ENCODE measurements at regions not wholly inside any gene's neighbourhood (a gene's known extent, or its start where the extent isn't known, plus 50 kb on each side); places are given as distances from the start of the nearest gene placed in this dataset.
A peak's percentile ranks its signal among the peaks of the same experiment; 100 is the strongest.
"Not testable (repeated sequence)": the region's sequence is repeated elsewhere in the genome, so short reads cannot be mapped to it uniquely, and the experiment has no call there.

DNA sequence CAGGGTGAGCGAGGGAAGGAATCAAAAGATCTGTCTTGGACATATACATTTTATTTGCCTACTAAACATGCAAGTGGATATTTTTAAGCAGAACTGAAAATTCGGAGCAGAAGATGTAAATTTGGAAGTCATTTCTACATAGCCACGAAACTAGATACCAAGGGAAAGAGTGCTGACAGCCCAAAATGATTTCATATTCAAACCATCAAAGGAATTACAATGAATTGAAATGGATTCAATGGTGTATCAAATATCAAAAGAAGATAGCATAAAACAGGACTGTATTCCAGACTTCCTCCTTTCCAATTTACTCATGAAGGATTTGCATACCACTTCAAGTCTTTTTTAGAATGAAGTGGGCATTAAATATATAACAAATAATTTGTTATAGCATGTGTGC, 313.5 kb upstream of the KITLG start:
- H3K9me2 ChIP-seq = no peaks in the 10 kb centered on the region
- H3K27ac ChIP-seq (ENCODE audit: low read depth in 2 of 2, low read length in 1 of 2) = no peak overlapping the region
- H3K9me3 ChIP-seq = no peaks in the 10 kb centered on the region
- H3K4me2 ChIP-seq = no peak overlapping the region
- ChIA-PET POLR2A (no interaction called here), CTCF (interaction anchor here (0.8 kb wide), 1 partner anchor 9 kb away, joined by 3 read pairs; no protein-coding TSS in a partner anchor)
- peaks cover 0 to 14% of the 10 kb centered on the region in 2 experiments; a peak in 2 of 4 replicates for H3K4me1 ChIP-seq (ENCODE audit: control insufficient read depth in 1 of 2, insufficient read depth in 2 of 2, low read depth in 1 of 2, low read length in 1 of 2)
- no peak overlapping the region for H3K4me3 ChIP-seq (ENCODE audit: low read depth in 2 of 2, low read length in 1 of 2)
- no peak for DNase-seq
- H3K79me2 ChIP-seq (ENCODE audit: insufficient read depth) = no peaks in the 10 kb centered on the region
- no peaks in the 10 kb centered on the region for H3K27me3 ChIP-seq (ENCODE audit: insufficient read depth)
- WGBS (ENCODE audit: low lambda C conversion rate) = 65% methylated on average over 3 of the region's 3 CpGs
- H3F3A ChIP-seq (replicated peaks; ENCODE audit: insufficient read depth) = peaks cover 17% of the 10 kb centered on the region
- H4K20me1 ChIP-seq (ENCODE audit: insufficient read depth) = no peaks in the 10 kb centered on the region
- TF ChIP-seq, protein P1, sequence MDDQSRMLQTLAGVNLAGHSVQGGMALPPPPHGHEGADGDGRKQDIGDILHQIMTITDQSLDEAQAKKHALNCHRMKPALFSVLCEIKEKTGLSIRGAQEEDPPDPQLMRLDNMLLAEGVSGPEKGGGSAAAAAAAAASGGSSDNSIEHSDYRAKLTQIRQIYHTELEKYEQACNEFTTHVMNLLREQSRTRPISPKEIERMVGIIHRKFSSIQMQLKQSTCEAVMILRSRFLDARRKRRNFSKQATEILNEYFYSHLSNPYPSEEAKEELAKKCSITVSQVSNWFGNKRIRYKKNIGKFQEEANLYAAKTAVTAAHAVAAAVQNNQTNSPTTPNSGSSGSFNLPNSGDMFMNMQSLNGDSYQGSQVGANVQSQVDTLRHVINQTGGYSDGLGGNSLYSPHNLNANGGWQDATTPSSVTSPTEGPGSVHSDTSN (IDR thresholded peaks at IDR 0.05) = 0 out of 2 replicates have a peak, but pooled peaks have one; percentile 30
- TF ChIP-seq, protein P2, sequence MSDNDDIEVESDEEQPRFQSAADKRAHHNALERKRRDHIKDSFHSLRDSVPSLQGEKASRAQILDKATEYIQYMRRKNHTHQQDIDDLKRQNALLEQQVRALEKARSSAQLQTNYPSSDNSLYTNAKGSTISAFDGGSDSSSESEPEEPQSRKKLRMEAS (IDR thresholded peaks at IDR 0.05; ENCODE audit: low read depth) = no peak
- TF ChIP-seq TCF12 (IDR thresholded peaks at IDR 0.05) = peak; percentile 22; the same call in 1 of the 2 replicates
- no peaks in the 10 kb centered on the region for H3K36me3 ChIP-seq (replicated peaks in 1 of 2; ENCODE audit: control insufficient read depth in 1 of 2, insufficient read depth in 2 of 2, low read length in 1 of 2)
- H3K9ac ChIP-seq = no peak overlapping the region
- H2AFZ ChIP-seq (ENCODE audit: low read depth) = no peak overlapping the region

DNA sequence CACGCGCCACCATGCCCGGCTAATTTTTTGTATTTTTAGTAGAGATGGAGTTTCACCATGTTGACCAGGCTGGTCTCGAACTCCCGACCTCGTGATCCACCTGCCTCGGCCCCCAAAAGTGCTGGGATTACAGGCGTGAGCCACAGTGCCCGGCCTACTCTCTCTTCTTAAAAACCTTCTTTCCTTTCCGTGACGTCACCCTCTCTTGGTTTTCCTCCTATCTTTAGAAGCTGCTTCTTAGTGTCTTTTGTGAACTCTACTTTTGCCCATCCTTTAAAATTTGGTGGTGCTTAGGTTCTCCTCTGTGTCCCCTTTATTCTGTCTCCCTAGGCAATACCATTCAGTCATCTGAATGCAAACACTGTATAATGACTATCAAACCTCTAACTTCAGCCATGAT, 311.2 kb upstream of the KITLG start:
- H2AFZ ChIP-seq (ENCODE audit: low read depth); H3K4me2 ChIP-seq; H3K4me3 ChIP-seq (ENCODE audit: low read depth in 2 of 2, low read length in 1 of 2); H3K9me2 ChIP-seq; H3K36me3 ChIP-seq (replicated peaks in 1 of 2; ENCODE audit: control insufficient read depth in 1 of 2, insufficient read depth in 2 of 2, low read length in 1 of 2); H3K9ac ChIP-seq; H3K79me2 ChIP-seq (ENCODE audit: insufficient read depth); H3K4me1 ChIP-seq (ENCODE audit: control insufficient read depth in 1 of 2, insufficient read depth in 2 of 2, low read depth in 1 of 2, low read length in 1 of 2); H4K20me1 ChIP-seq (ENCODE audit: insufficient read depth); H3K27ac ChIP-seq (ENCODE audit: low read depth in 2 of 2, low read length in 1 of 2); CTCF ChIA-PET; H3K9me3 ChIP-seq; H3K27me3 ChIP-seq (ENCODE audit: insufficient read depth); DNase-seq; POLR2A ChIA-PET: not testable (repeated sequence)
- H3F3A ChIP-seq (replicated peaks; ENCODE audit: insufficient read depth) = peaks cover 17% of the 10 kb centered on the region
- WGBS (ENCODE audit: low lambda C conversion rate) = 94% methylated on average over 11 of the region's 11 CpGs

DNA sequence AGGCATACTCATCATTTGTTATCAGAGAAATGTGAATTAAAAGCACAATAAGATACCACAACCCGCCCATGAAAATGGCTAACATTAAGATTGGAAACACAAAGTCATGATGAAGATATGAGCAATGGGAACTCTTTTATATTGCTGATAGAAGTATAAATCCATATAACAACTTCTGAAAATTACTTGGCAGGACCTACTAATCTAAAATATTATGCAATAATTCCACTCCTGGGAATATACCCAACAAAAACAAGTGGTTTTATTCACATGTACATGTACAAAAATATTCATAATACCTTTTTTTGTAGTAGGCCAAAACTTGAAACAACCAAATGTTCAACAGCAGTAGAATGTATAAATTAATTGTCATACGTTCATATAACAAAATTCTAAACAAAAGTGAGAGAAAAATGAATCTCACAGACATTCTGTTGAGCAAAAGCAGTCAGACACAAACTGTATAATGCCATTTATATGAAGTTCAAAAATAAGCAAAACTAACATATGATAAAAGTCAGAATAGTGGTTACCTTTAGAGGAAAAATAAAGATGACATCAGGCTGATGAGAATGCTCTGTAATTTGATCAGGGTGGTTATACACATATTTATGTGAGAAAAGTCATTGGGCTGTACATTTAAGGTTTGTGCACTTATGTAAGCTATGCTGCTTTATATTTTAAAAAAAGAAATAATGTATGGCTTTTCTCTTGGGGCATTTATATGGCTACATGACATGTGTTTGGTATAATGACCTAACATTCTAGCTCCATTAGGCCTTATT, 309.2 kb upstream of the KITLG start:
- H3K36me3 ChIP-seq (replicated peaks in 1 of 2; ENCODE audit: control insufficient read depth in 1 of 2, insufficient read depth in 2 of 2, low read length in 1 of 2) = no peaks in the 10 kb centered on the region
- CTCF ChIA-PET = no interaction called here
- POLR2A ChIA-PET = no interaction called here

More for the DNA sequence above, 309.2 kb upstream of the KITLG start:
- no peak for DNase-seq
- Histone ChIP-seq H3K9ac (no peak overlapping the region), H2AFZ (ENCODE audit: low read depth) (peak overlapping the region; percentile 47; the same call in 1 of the 2 replicates), H3K27me3 (ENCODE audit: insufficient read depth) (no peaks in the 10 kb centered on the region), H3K79me2 (ENCODE audit: insufficient read depth) (no peaks in the 10 kb centered on the region), H3K9me3 (no peaks in the 10 kb centered on the region), H3F3A (replicated peaks; ENCODE audit: insufficient read depth) (peaks cover 17% of the 10 kb centered on the region), H3K4me3 (ENCODE audit: low read depth in 2 of 2, low read length in 1 of 2) (no peak overlapping the region), H4K20me1 (ENCODE audit: insufficient read depth) (no peaks in the 10 kb centered on the region), H3K9me2 (no peaks in the 10 kb centered on the region), H3K4me1 (ENCODE audit: control insufficient read depth in 1 of 2, insufficient read depth in 2 of 2, low read depth in 1 of 2, low read length in 1 of 2) (peaks cover 0 to 6% of the 10 kb centered on the region in 2 experiments; a peak in 2 of 4 replicates), H3K4me2 (peak overlapping the region; percentile 2; the same call in 1 of the 2 replicates), H3K27ac (ENCODE audit: low read depth in 2 of 2, low read length in 1 of 2) (peak overlapping the region in 1 of 2 experiments; percentile 62; a peak in 2 of 4 replicates)
- WGBS (ENCODE audit: low lambda C conversion rate) = 85% methylated on average over 2 of the region's 2 CpGs
- TF ChIP-seq RAD21 (IDR thresholded peaks at IDR 0.05; ENCODE audit: low read length) (no peak), FOSL2 (IDR thresholded peaks at IDR 0.05; ENCODE audit: borderline replicate concordance, low read depth) (no peak), EZH2phosphoT487 (IDR thresholded peaks at IDR 0.05; ENCODE audit: borderline replicate concordance, low read depth) (no peak), NFIC (IDR thresholded peaks at IDR 0.05; ENCODE audit: borderline replicate concordance) (peak; percentile 44; the same call in 1 of the 2 replicates), RFX5 (IDR thresholded peaks at IDR 0.05; ENCODE audit: low read length) (no peak)
